GM12878 (cell line): ENCODE measurements at regions not wholly inside any gene's neighbourhood (a gene's known extent, or its start where the extent isn't known, plus 50 kb on each side); places are given as distances from the start of the nearest gene placed in this dataset.

Experiments used
- ATAC-seq: fragments of 200-7000 bp; cut with Tn5 transposase; 3 replicates; pipeline ENCODE4 v1.9.1; 2020; ENCODE audit warnings: mild to moderate bottlenecking, moderate library complexity
- BruUV-seq: library from RNA; stranded (reverse); fragments of 400-500 nt; replicated peaks from 2 replicates; lab custom pipeline; 2021; lab: Mats Ljungman, UMichigan
- CTCF ChIA-PET: fragments of 300-600 bp; sonication (Branson Sonifier 250); formaldehyde crosslinking; extraction: SDS; loops from one replicate; lab custom pipeline; 2021; ENCODE audit warnings: inconsistent platforms; lab: Yijun Ruan, JAX
- POLR2A ChIA-PET: fragments of 350-600 bp; formaldehyde crosslinking; extraction: SDS; loops from one replicate; lab custom pipeline; 2021; ENCODE audit warnings: inconsistent platforms; lab: Charles Lee
- RAD21 ChIA-PET: fragments of 300-600 bp; sonication (Branson Sonifier 250); formaldehyde crosslinking; loops from one replicate; lab custom pipeline; 2023; ENCODE audit warnings: antibody characterized with exemption; ENCODE audit not compliant: unreplicated experiment; lab: Charles Lee
- SMC1A ChIA-PET: fragments of 300-600 bp; sonication (Branson Sonifier 250); formaldehyde crosslinking; loops from one replicate; lab custom pipeline; 2023; ENCODE audit not compliant: unreplicated experiment, uncharacterized antibody; lab: Charles Lee
- DNase-seq: peaks from one replicate; pipeline ENCODE4 v3.0.0-alpha.2; 2011; ENCODE audit warnings: low read depth, low spot score
- FAIRE-seq: peaks from 3 replicates; lab custom pipeline; 2011; peaks lifted over from hg19 to GRCh38; lab: Jason Lieb, UNC
- H2AFZ ChIP-seq: 2 replicates; pipeline ENCODE4 v1.6.0; 2011; ENCODE audit warnings: low read depth, low read length, control low read depth; ENCODE audit not compliant: control insufficient read depth
- H3K27ac ChIP-seq: 2 replicates; pipeline ENCODE4 v1.5.1; 2011; ENCODE audit warnings: control low read depth; ENCODE audit not compliant: control insufficient read depth, insufficient read depth
- H3K27me3 ChIP-seq, 2 experiments: replicated peaks in 1 of 2; 2 replicates each; pipeline versions ENCODE4 v1.6.0 to v1.6.1; 2011; ENCODE audit warnings: low read length in 1 of 2; ENCODE audit not compliant: control insufficient read depth in 2 of 2, insufficient read depth in 2 of 2
- H3K36me3 ChIP-seq, 2 experiments: 2 replicates each; pipeline ENCODE4 v1.5.1; 2011; ENCODE audit warnings: low read length in 1 of 2; ENCODE audit not compliant: control insufficient read depth in 2 of 2, insufficient read depth in 2 of 2
- H3K4me1 ChIP-seq: 2 replicates; pipeline ENCODE4 v1.6.1; 2011; ENCODE audit warnings: mild to moderate bottlenecking, low read length, moderate library complexity, mixed read lengths; ENCODE audit not compliant: control insufficient read depth, insufficient read depth
- H3K4me2 ChIP-seq: 2 replicates; pipeline ENCODE4 v1.6.0; 2011; ENCODE audit warnings: control low read depth; ENCODE audit not compliant: control insufficient read depth, insufficient read depth
- H3K4me3 ChIP-seq: fragments of 200-600 bp; sonication (generic); 2 replicates; pipeline ENCODE4 v1.5.1; 2016
- H3K79me2 ChIP-seq: 2 replicates; pipeline ENCODE4 v1.6.0; 2011; ENCODE audit warnings: low read length; ENCODE audit not compliant: control insufficient read depth, insufficient read depth
- H3K9ac ChIP-seq: 2 replicates; pipeline ENCODE4 v1.8.0; 2011; ENCODE audit warnings: low read length, control low read depth, mixed read lengths; ENCODE audit not compliant: control insufficient read depth, insufficient read depth
- H3K9me3 ChIP-seq: replicated peaks from 3 replicates; pipeline ENCODE4 v1.5.1; 2011; ENCODE audit warnings: mild to moderate bottlenecking, low read length; ENCODE audit not compliant: control insufficient read depth, insufficient read depth
- H4K20me1 ChIP-seq: 2 replicates; pipeline ENCODE4 v1.6.0; 2011; ENCODE audit not compliant: control insufficient read depth, insufficient read depth
- CHD2 ChIP-seq: IDR thresholded peaks from 2 replicates; pipeline ENCODE4 v1.6.1; 2011; ENCODE audit warnings: low read depth, low read length, improper control_type of control experiment, borderline replicate concordance
- EED ChIP-seq: sonication (generic); IDR thresholded peaks from 2 replicates; pipeline ENCODE4 v1.6.1; 2016; ENCODE audit warnings: antibody characterized with exemption, low read depth
- FOXK2 ChIP-seq: fragments of 450-650 bp; IDR thresholded peaks from 2 replicates; pipeline ENCODE4 v1.6.1; 2017; ENCODE audit warnings: mild to moderate bottlenecking, moderate library complexity
- HDAC2 ChIP-seq: fragments of 200-600 bp; sonication (generic); IDR thresholded peaks from 2 replicates; pipeline ENCODE4 v1.6.1; 2017
- TCF12 ChIP-seq: IDR thresholded peaks from 2 replicates; pipeline ENCODE4 v1.6.1; 2011; ENCODE audit warnings: low read depth, mild to moderate bottlenecking, low read length
- TCF3 ChIP-seq: IDR thresholded peaks from 2 replicates; pipeline ENCODE4 v1.6.1; 2012; ENCODE audit warnings: low read depth, mild to moderate bottlenecking, low read length, borderline replicate concordance; ENCODE audit not compliant: insufficient read depth
- WGBS: methylation state at CpG from one replicate; pipeline ENCODE4 v1.1.6; 2016; ENCODE audit warnings: low lambda C conversion rate; ENCODE audit not compliant: insufficient replicate concordance, insufficient coverage; ENCODE audit errors: missing lambda C conversion rate; 5-methylcytosine and 5-hydroxymethylcytosine counted together
- in situ Hi-C: fragments of 300-500 bp; cut with MboI; formaldehyde crosslinking; loops from 9 replicates; pipeline ENCODE4 v1.14.3; 2018; ENCODE audit warnings: mixed read lengths
- intact Hi-C: fragments of 100-400 bp; cut with micrococcal nuclease; formaldehyde crosslinking; loops from one replicate; pipeline ENCODE4 v1.14.2; 2022; ENCODE audit not compliant: unreplicated experiment
- TF ChIP-seq, protein P1 (sequence below): fragments of 450-650 bp; IDR thresholded peaks from 2 replicates; pipeline ENCODE4 v1.6.1; 2016; ENCODE audit warnings: mild to moderate bottlenecking, moderate library complexity, borderline replicate concordance
- TF ChIP-seq, protein P2 (sequence below): fragments of 450-650 bp; formaldehyde crosslinking; IDR thresholded peaks from 2 replicates; pipeline ENCODE4 v1.4.0; 2022; ENCODE audit warnings: mild to moderate bottlenecking, moderate library complexity

DNA sequence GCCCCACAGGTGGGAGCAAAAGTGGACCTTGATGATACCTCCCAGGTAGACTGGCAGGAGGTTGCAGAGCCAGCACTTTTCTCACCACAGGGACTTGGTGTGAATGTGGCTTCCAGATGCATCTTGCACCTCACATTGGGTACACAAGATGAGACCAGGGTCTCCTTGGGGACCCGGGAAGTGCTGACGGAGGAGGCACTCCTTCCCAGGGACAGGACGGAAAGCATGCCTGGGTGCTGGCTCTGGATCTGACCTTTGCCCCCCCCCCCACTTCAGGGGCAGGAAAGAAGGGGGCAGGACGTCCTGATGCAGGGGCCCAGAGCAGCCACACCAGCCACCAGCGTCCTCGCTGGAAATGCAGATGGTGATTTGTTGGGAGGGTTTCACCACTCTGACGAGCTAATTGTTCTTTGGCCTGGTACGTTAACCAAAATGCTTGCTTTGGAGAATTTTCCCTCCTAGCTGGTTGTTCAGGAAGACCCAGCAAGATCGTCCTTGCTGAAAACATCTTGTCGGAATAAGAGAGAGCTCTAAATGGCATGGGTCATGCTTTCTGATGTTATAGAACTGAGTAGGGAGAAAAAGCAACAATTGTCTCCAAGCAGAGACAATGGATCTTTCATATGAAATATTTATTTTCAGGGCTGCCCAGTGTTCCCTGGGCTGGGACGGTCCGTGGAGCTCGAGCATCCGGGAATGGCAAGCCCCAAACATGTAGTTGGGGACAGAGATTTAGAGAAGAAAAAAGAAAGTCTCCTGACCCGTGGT lies 74.4 kb upstream of the PPARA start (continued):
- TF ChIP-seq, protein P1, sequence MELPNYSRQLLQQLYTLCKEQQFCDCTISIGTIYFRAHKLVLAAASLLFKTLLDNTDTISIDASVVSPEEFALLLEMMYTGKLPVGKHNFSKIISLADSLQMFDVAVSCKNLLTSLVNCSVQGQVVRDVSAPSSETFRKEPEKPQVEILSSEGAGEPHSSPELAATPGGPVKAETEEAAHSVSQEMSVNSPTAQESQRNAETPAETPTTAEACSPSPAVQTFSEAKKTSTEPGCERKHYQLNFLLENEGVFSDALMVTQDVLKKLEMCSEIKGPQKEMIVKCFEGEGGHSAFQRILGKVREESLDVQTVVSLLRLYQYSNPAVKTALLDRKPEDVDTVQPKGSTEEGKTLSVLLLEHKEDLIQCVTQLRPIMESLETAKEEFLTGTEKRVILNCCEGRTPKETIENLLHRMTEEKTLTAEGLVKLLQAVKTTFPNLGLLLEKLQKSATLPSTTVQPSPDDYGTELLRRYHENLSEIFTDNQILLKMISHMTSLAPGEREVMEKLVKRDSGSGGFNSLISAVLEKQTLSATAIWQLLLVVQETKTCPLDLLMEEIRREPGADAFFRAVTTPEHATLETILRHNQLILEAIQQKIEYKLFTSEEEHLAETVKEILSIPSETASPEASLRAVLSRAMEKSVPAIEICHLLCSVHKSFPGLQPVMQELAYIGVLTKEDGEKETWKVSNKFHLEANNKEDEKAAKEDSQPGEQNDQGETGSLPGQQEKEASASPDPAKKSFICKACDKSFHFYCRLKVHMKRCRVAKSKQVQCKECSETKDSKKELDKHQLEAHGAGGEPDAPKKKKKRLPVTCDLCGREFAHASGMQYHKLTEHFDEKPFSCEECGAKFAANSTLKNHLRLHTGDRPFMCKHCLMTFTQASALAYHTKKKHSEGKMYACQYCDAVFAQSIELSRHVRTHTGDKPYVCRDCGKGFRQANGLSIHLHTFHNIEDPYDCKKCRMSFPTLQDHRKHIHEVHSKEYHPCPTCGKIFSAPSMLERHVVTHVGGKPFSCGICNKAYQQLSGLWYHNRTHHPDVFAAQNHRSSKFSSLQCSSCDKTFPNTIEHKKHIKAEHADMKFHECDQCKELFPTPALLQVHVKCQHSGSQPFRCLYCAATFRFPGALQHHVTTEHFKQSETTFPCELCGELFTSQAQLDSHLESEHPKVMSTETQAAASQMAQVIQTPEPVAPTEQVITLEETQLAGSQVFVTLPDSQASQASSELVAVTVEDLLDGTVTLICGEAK = no peak

DNA sequence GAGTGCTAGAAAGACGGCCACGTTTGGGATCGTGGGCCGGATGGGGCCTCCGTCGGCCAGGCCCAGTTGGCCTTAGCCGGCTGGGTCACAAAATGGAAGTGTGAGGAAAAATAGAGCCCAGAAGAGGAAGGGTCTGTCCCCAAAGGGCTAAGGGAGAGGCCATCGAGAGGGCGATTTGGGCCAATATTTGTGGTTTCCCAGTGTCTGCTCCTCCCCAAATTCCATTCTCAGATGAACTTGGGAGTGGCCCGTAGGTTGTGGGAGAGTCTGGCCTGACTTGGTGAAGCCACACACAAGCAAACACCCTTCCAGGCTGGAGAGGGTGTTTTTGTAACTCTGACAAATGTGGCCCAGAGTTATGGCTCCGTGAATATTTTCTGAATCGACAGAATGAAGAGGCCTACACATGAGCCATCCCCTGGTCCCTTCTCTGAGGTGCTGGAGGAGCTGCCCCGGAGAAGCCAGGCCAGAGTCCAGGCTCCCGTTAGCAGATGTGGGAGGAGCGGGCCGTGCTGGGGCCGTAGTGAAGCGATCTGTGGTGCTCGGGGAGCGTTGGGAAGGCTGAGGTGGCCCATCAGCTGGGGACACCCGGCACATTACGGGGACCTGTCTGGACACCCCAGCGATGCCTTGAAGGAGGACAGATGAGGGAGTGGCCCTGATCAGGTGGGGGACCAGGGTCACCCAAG lies 73.5 kb upstream of the PPARA start:
- H3K27me3 ChIP-seq = peaks cover 0 to 3% of the 10 kb centered on the region in 2 experiments; a peak in 2 of 4 replicates
- TF ChIP-seq CHD2 (no peak), FOXK2 (no peak), HDAC2 (no peak), TCF12 (no peak), TCF3 (no peak), EED (no peak)
- TF ChIP-seq, protein P2, sequence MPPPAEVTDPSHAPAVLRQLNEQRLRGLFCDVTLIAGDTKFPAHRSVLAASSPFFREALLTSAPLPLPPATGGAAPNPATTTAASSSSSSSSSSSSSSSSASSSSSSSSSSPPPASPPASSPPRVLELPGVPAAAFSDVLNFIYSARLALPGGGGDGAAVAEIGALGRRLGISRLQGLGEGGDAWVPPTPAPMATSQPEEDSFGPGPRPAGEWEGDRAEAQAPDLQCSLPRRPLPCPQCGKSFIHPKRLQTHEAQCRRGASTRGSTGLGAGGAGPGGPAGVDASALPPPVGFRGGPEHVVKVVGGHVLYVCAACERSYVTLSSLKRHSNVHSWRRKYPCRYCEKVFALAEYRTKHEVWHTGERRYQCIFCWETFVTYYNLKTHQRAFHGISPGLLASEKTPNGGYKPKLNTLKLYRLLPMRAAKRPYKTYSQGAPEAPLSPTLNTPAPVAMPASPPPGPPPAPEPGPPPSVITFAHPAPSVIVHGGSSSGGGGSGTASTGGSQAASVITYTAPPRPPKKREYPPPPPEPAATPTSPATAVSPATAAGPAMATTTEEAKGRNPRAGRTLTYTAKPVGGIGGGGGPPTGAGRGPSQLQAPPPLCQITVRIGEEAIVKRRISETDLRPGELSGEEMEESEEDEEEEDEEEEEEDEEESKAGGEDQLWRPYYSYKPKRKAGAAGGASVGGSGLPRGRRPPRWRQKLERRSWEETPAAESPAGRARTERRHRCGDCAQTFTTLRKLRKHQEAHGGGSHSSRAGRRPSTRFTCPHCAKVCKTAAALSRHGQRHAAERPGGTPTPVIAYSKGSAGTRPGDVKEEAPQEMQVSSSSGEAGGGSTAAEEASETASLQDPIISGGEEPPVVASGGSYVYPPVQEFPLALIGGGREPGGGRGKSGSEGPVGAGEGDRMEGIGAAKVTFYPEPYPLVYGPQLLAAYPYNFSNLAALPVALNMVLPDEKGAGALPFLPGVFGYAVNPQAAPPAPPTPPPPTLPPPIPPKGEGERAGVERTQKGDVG (CRISPR knock-in tag) = no peak
- in situ Hi-C loops = no loop called here
- H3K36me3 ChIP-seq = no peaks in the 10 kb centered on the region
- no peak overlapping the region for H2AFZ ChIP-seq
- H3K4me3 ChIP-seq = no peak overlapping the region
- ChIA-PET SMC1A (no interaction called here), CTCF (interaction anchor here (0.5 to 0.7 kb wide), 2 partner anchors 315 to 644 kb away, joined by 3 read pairs; no protein-coding TSS in a partner anchor), POLR2A (no interaction called here), RAD21 (interaction anchor here (1.1 kb wide), 1 partner anchor 25 kb away, joined by 3 read pairs; no protein-coding TSS in a partner anchor)
- H3K9me3 ChIP-seq = no peaks in the 10 kb centered on the region
- no peak overlapping the region for H3K27ac ChIP-seq
- ATAC-seq (no peak), FAIRE-seq (no peak), DNase-seq (no peak)
- H4K20me1 ChIP-seq = no peaks in the 10 kb centered on the region
- no TSS peak for BruUV-seq
- intact Hi-C loops = no loop called here
- no peak overlapping the region for H3K9ac ChIP-seq
- no peak overlapping the region for H3K4me2 ChIP-seq
- H3K79me2 ChIP-seq = peaks cover 28% of the 10 kb centered on the region
- 96% methylated on average over 23 of the region's 23 CpGs for WGBS
- no peaks in the 10 kb centered on the region for H3K4me1 ChIP-seq
